Spinal cord (tissue), 9 donors: ENCODE measurements at regions not wholly inside any gene's neighbourhood (a gene's known extent, or its start where the extent isn't known, plus 50 kb on each side); places are given as distances from the start of the nearest gene placed in this dataset.
A peak's percentile ranks its signal among the peaks of the same experiment; 100 is the strongest.
"Not testable (repeated sequence)": the region's sequence is repeated elsewhere in the genome, so short reads cannot be mapped to it uniquely, and the experiment has no call there.

Source experiments
- DNase-seq, 6 donors: peaks; one replicate each; pipeline versions ENCODE4 v3.0.0 to v3.0.0-alpha.2; 2013 to 2015; ENCODE audit warnings: low spot score in 6 of 6, low read depth in 4 of 6
- H3K27ac ChIP-seq: one replicate; pipeline ENCODE4 v1.5.1; 2013; ENCODE audit warnings: low read depth, low read length, control low read depth
- H3K27me3 ChIP-seq: one replicate; pipeline ENCODE4 v1.6.1; 2013; ENCODE audit warnings: low read length; ENCODE audit not compliant: control insufficient read depth, insufficient read depth
- H3K36me3 ChIP-seq: one replicate; pipeline ENCODE4 v1.6.1; 2013; ENCODE audit warnings: low read length; ENCODE audit not compliant: control insufficient read depth, insufficient read depth
- H3K4me1 ChIP-seq: one replicate; pipeline ENCODE4 v1.6.1; 2013; ENCODE audit warnings: low read length; ENCODE audit not compliant: control insufficient read depth, insufficient read depth
- H3K4me3 ChIP-seq: one replicate; pipeline ENCODE4 v1.5.1; 2013; ENCODE audit warnings: low read depth, low read length, control low read depth
- H3K9me3 ChIP-seq: one replicate; pipeline ENCODE4 v1.6.1; 2013; ENCODE audit warnings: low read length; ENCODE audit not compliant: control insufficient read depth, insufficient read depth
- WGBS: methylation state at CpG from one replicate; pipeline ENCODE4 v1.1.5; 2013; ENCODE audit warnings: missing lambda C conversion rate; ENCODE audit not compliant: insufficient coverage; 5-methylcytosine and 5-hydroxymethylcytosine counted together
- donor health status: healthy.

- Histone ChIP-seq H3K9me3 (peaks cover 9% of the 10 kb centered on the region), H3K4me3 (no peak overlapping the region), H3K4me1 (no peaks in the 10 kb centered on the region), H3K27ac (no peak overlapping the region), H3K27me3 (no peaks in the 10 kb centered on the region), H3K36me3 (no peaks in the 10 kb centered on the region)
- DNase-seq, result no peak
- WGBS, result 92% methylated on average over 80 of the region's 80 CpGs
These were observed 949.2 kb downstream of the TUBA3C start for GRCh38 chr13:18232298-18232993.

GRCh38 chr13:18224411-18224810, 957.2 kb downstream of the TUBA3C start:
- not testable (repeated sequence) for H3K36me3 ChIP-seq, H3K27ac ChIP-seq, H3K9me3 ChIP-seq, DNase-seq, H3K27me3 ChIP-seq, H3K4me1 ChIP-seq, H3K4me3 ChIP-seq
- 52% methylated on average over 3 of the region's 3 CpGs for WGBS

GRCh38 chr13:18214689-18215088, 966.9 kb downstream of the TUBA3C start:
- not testable (repeated sequence) for H3K27me3 ChIP-seq, H3K27ac ChIP-seq, H3K4me1 ChIP-seq, H3K36me3 ChIP-seq, H3K4me3 ChIP-seq, H3K9me3 ChIP-seq, DNase-seq

- not testable (repeated sequence) for H3K36me3 ChIP-seq, DNase-seq, H3K27me3 ChIP-seq, H3K4me1 ChIP-seq, H3K9me3 ChIP-seq, H3K27ac ChIP-seq, H3K4me3 ChIP-seq
- WGBS, result no CpG with 5 or more reads among the region's 2 CpGs
These were observed 968.1 kb downstream of the TUBA3C start for GRCh38 chr13:18213511-18213910.

- peak in 1 of 6 donors; percentile 3 for DNase-seq
- Histone ChIP-seq H3K27me3 (no peaks in the 10 kb centered on the region), H3K27ac (no peak overlapping the region), H3K4me1 (no peaks in the 10 kb centered on the region), H3K36me3 (no peaks in the 10 kb centered on the region), H3K9me3 (peaks cover 4% of the 10 kb centered on the region), H3K4me3 (no peak overlapping the region)
- WGBS, result 70% methylated on average over 2 of the region's 2 CpGs
These were observed 968.8 kb downstream of the TUBA3C start for GRCh38 chr13:18212873-18213272.

GRCh38 chr13:18211752-18212560, 969.7 kb downstream of the TUBA3C start:
- H3K27ac ChIP-seq, H3K27me3 ChIP-seq, H3K4me3 ChIP-seq, H3K36me3 ChIP-seq, H3K4me1 ChIP-seq, H3K9me3 ChIP-seq: not testable (repeated sequence)
- DNase-seq, result peak in 4 of 6 donors; percentile 0 to 23 (median 14)
- 55% methylated on average over 2 of the region's 5 CpGs for WGBS

GRCh38 chr13:18204614-18205178, 976.9 kb downstream of the TUBA3C start:
- not testable (repeated sequence) for H3K4me3 ChIP-seq, H3K27me3 ChIP-seq, H3K27ac ChIP-seq, DNase-seq, H3K9me3 ChIP-seq, H3K36me3 ChIP-seq, H3K4me1 ChIP-seq
- 40% methylated on average over 1 of the region's 4 CpGs for WGBS

- not testable (repeated sequence) for H3K9me3 ChIP-seq, DNase-seq, H3K27ac ChIP-seq, H3K27me3 ChIP-seq, H3K4me1 ChIP-seq, H3K4me3 ChIP-seq, H3K36me3 ChIP-seq
- WGBS, result no CpG with 5 or more reads among the region's 22 CpGs
These were observed 986.3 kb downstream of the TUBA3C start for GRCh38 chr13:18195365-18195678.

GRCh38 chr13:18194631-18195364, 986.8 kb downstream of the TUBA3C start:
- no CpG with 5 or more reads among the region's 42 CpGs for WGBS
- not testable (repeated sequence) for H3K27ac ChIP-seq, H3K4me3 ChIP-seq, H3K4me1 ChIP-seq, H3K27me3 ChIP-seq, H3K36me3 ChIP-seq, H3K9me3 ChIP-seq, DNase-seq
